ENCODE measurements at regions not wholly inside any gene's neighbourhood (a gene's known extent, or its start where the extent isn't known, plus 50 kb on each side); places are given as distances from the start of the nearest gene placed in this dataset.
"Not testable (repeated sequence)": the region's sequence is repeated elsewhere in the genome, so short reads cannot be mapped to it uniquely, and the experiment has no call there.

DNA sequence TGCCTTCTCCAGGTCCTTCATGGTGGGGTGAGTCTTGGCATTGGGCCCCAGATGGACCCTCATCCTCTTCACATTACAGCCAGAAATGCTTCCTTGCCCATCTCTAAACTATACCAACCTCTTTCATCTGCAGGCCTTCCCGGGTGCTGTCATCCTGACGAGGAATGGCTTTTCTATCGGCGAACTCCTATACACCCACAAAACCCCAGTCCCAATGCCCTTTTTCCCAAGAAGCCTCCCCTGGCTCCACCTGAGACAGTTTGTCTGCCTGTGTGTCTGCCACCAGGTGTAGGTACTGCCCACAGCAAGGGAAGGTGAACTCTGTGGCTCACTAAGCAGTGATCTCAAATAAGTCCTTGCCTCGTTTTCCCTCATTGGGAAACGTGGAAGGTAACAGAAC, 55.3 kb downstream of the PTPRS start:
- BruUV-seq (replicated peaks), result no TSS peak
- CTCF ChIA-PET, result no interaction called here
- intact Hi-C loops (cut with micrococcal nuclease; ENCODE audit: unreplicated experiment), result loop anchor here (10.0 kb wide), 1 partner anchor 289 kb away; no protein-coding TSS in a partner anchor

DNA sequence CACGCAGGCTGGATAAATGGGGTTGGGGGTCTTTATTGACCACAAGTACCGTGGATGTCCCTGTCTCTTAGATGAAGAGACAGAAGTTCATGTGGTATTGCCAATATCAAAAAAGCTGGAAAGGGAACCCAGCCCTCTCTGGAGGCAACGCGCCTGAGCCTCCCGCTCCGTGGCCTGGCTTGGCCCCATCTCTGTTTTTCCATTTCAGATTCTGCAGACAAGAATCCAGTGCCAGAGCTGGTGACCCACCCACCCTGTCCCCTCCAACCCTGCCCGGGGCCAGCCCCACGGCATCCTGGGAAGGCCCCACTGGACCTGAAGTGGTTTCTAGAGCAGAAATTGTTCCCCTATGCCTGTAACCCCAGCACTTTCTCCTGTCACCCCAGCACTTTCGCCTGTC, 57.7 kb downstream of the PTPRS start:
- no peaks in the 10 kb centered on the region for H3F3A ChIP-seq (ENCODE audit: insufficient read depth, low read depth)
- BruUV-seq (replicated peaks), result no TSS peak
- H3K4me3 ChIP-seq, result no peak overlapping the region
- 0 out of 2 replicates have a peak, but pooled peaks cover 7% of the 10 kb centered on the region for H3K4me1 ChIP-seq (replicated peaks; ENCODE audit: insufficient read depth)
- TF ChIP-seq EZH2 (IDR thresholded peaks at IDR 0.05; ENCODE audit: low read depth), result no peak
- TF ChIP-seq, protein P1, sequence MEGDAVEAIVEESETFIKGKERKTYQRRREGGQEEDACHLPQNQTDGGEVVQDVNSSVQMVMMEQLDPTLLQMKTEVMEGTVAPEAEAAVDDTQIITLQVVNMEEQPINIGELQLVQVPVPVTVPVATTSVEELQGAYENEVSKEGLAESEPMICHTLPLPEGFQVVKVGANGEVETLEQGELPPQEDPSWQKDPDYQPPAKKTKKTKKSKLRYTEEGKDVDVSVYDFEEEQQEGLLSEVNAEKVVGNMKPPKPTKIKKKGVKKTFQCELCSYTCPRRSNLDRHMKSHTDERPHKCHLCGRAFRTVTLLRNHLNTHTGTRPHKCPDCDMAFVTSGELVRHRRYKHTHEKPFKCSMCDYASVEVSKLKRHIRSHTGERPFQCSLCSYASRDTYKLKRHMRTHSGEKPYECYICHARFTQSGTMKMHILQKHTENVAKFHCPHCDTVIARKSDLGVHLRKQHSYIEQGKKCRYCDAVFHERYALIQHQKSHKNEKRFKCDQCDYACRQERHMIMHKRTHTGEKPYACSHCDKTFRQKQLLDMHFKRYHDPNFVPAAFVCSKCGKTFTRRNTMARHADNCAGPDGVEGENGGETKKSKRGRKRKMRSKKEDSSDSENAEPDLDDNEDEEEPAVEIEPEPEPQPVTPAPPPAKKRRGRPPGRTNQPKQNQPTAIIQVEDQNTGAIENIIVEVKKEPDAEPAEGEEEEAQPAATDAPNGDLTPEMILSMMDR (conservative IDR thresholded peaks at IDR 0.05), result no peak
- CTCF ChIA-PET, result no interaction called here
- H3K4me2 ChIP-seq, result no peak overlapping the region
- H3K9me3 ChIP-seq (ENCODE audit: insufficient read depth, low read depth), result no peaks in the 10 kb centered on the region
- H3K27ac ChIP-seq, result no peak overlapping the region
- intact Hi-C loops (cut with micrococcal nuclease; ENCODE audit: unreplicated experiment), result loop anchor here (10.0 kb wide), 1 partner anchor 292 kb away; no protein-coding TSS in a partner anchor
- DNase-seq, result no peak
- no peak overlapping the region for H2AFZ ChIP-seq
- H3K27me3 ChIP-seq (ENCODE audit: insufficient read depth, low read depth), result no peaks in the 10 kb centered on the region
- H4K20me1 ChIP-seq (ENCODE audit: insufficient read depth), result no peaks in the 10 kb centered on the region
- POLR2A ChIA-PET (ENCODE audit: unreplicated experiment), result no interaction called here
- no peaks in the 10 kb centered on the region for H3K9me2 ChIP-seq (ENCODE audit: insufficient read depth)
- H3K79me2 ChIP-seq (ENCODE audit: low read depth), result no peaks in the 10 kb centered on the region
- no peaks in the 10 kb centered on the region for H3K36me3 ChIP-seq (ENCODE audit: low read depth)

More for the DNA sequence above, 55.3 kb downstream of the PTPRS start:
- no peak overlapping the region for H3K4me2 ChIP-seq
- no peaks in the 10 kb centered on the region for H3K79me2 ChIP-seq (ENCODE audit: low read depth)
- H3K27ac ChIP-seq, result no peak overlapping the region
- no peaks in the 10 kb centered on the region for H4K20me1 ChIP-seq (ENCODE audit: insufficient read depth)
- no peaks in the 10 kb centered on the region for H3K9me3 ChIP-seq (ENCODE audit: insufficient read depth, low read depth)
- no peaks in the 10 kb centered on the region for H3K9me2 ChIP-seq (ENCODE audit: insufficient read depth)
- H3K36me3 ChIP-seq (ENCODE audit: low read depth), result no peaks in the 10 kb centered on the region
- H3K4me1 ChIP-seq (replicated peaks; ENCODE audit: insufficient read depth), result 0 out of 2 replicates have a peak, but pooled peaks cover 7% of the 10 kb centered on the region
- TF ChIP-seq, protein P1 (conservative IDR thresholded peaks at IDR 0.05), result no peak
- no peak for TF ChIP-seq EZH2 (IDR thresholded peaks at IDR 0.05; ENCODE audit: low read depth)
- H3F3A ChIP-seq (ENCODE audit: insufficient read depth, low read depth), result no peaks in the 10 kb centered on the region
- H2AFZ ChIP-seq, result no peak overlapping the region
- DNase-seq, result no peak
- H3K4me3 ChIP-seq, result no peak overlapping the region
- POLR2A ChIA-PET (ENCODE audit: unreplicated experiment), result no interaction called here
- H3K27me3 ChIP-seq (ENCODE audit: insufficient read depth, low read depth), result no peaks in the 10 kb centered on the region

DNA sequence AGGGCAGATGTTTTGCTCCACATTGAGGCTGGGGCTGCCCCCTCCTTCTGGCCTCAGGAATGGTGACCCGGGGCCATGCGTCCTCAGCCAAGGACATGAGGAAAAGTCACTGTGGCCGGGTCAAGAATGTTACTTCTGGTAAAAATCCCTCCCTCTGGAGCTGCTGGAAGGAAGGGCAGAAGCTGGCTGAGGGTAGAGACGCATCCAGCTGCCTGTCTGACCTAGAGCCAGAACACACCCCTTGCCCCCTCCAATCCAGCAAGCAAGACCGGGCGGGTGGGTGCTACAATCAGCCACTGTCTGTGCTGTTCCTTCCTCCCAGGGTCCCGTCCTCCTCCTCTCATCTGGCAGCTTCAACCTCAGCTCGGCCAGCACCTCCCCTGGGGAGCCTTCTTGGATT, 59.0 kb downstream of the PTPRS start:
- POLR2A ChIA-PET (ENCODE audit: unreplicated experiment), result no interaction called here
- Histone ChIP-seq H4K20me1 (ENCODE audit: insufficient read depth) (no peaks in the 10 kb centered on the region), H3F3A (ENCODE audit: insufficient read depth, low read depth) (no peaks in the 10 kb centered on the region), H3K4me3 (no peak overlapping the region), H3K27ac (no peak overlapping the region), H3K4me2 (no peak overlapping the region), H3K9me3 (ENCODE audit: insufficient read depth, low read depth) (no peaks in the 10 kb centered on the region), H3K79me2 (ENCODE audit: low read depth) (no peaks in the 10 kb centered on the region), H3K27me3 (ENCODE audit: insufficient read depth, low read depth) (no peaks in the 10 kb centered on the region), H3K36me3 (ENCODE audit: low read depth) (no peaks in the 10 kb centered on the region), H3K9me2 (ENCODE audit: insufficient read depth) (no peaks in the 10 kb centered on the region), H2AFZ (no peak overlapping the region), H3K4me1 (replicated peaks; ENCODE audit: insufficient read depth) (no peaks in the 10 kb centered on the region)
- BruUV-seq (replicated peaks), result no TSS peak
- CTCF ChIA-PET, result no interaction called here
- DNase-seq, result no peak
- intact Hi-C loops (cut with micrococcal nuclease; ENCODE audit: unreplicated experiment), result loop anchor here (10.0 kb wide), 1 partner anchor 293 kb away; no protein-coding TSS in a partner anchor
- no peak for TF ChIP-seq EZH2 (IDR thresholded peaks at IDR 0.05; ENCODE audit: low read depth)
- TF ChIP-seq, protein P1 (conservative IDR thresholded peaks at IDR 0.05), result no peak

DNA sequence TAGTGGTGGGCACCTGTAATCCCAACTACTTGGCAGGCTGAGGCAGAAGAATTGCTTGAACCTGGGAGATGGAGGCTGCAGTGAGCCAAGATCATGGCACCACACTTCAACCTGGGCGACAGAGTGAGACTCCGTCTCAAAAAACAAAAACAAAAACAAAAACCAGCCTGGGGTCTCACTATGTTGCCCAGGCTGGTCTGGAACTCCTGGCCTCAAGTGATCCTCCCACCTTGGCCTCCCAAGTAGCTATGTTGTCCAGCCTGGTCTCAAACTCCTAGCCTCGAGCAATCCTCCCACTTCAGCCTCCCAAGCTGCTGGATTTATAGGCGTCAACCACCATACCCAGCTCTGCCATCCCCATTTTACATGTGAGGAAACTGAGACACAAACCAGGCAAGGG, 64.9 kb downstream of the PTPRS start:
- H2AFZ ChIP-seq; POLR2A ChIA-PET (ENCODE audit: unreplicated experiment); H3K9me3 ChIP-seq (ENCODE audit: insufficient read depth, low read depth); CTCF ChIA-PET; H3K79me2 ChIP-seq (ENCODE audit: low read depth); H3F3A ChIP-seq (ENCODE audit: insufficient read depth, low read depth); H3K36me3 ChIP-seq (ENCODE audit: low read depth); H3K4me2 ChIP-seq; H3K4me1 ChIP-seq (replicated peaks; ENCODE audit: insufficient read depth); H4K20me1 ChIP-seq (ENCODE audit: insufficient read depth); H3K4me3 ChIP-seq; H3K9me2 ChIP-seq (ENCODE audit: insufficient read depth); BruUV-seq (replicated peaks); H3K27me3 ChIP-seq (ENCODE audit: insufficient read depth, low read depth); H3K27ac ChIP-seq; DNase-seq; intact Hi-C loops (cut with micrococcal nuclease; ENCODE audit: unreplicated experiment): not testable (repeated sequence)

All from PC-9 (cell line).